GM18505 (cell line): ENCODE measurements at regions not wholly inside any gene's neighbourhood (a gene's known extent, or its start where the extent isn't known, plus 50 kb on each side); places are given as distances from the start of the nearest gene placed in this dataset.
"Not testable (repeated sequence)": the region's sequence is repeated elsewhere in the genome, so short reads cannot be mapped to it uniquely, and the experiment has no call there.

Experiments used
- ATAC-seq: cut with Tn5 transposase; IDR thresholded peaks from one replicate; pipeline ENCODE4 v1.9.1; 2021; ENCODE audit not compliant: unreplicated experiment
- POLR2A ChIP-seq: IDR thresholded peaks from 4 replicates; pipeline ENCODE4 v1.6.1; 2011; ENCODE audit warnings: borderline replicate concordance; ENCODE audit not compliant: insufficient read depth, insufficient read length; ENCODE audit errors: extremely low read depth

GRCh38 chr13:82147526-82147925 lies 1734.7 kb downstream of the SLITRK1 start:
- no peak for TF ChIP-seq POLR2A
- ATAC-seq, result no peak

- ATAC-seq, result no peak
Observed at GRCh38 chr13:82136880-82137279, 1745.4 kb downstream of the SLITRK1 start.

GRCh38 chr13:82129281-82129680 lies 1753.0 kb downstream of the SLITRK1 start:
- no peak for ATAC-seq
- TF ChIP-seq POLR2A, result no peak

More at GRCh38 chr13:82136880-82137279, 1745.4 kb downstream of the SLITRK1 start:
- TF ChIP-seq POLR2A, result no peak

- TF ChIP-seq POLR2A, result no peak
- no peak for ATAC-seq
Observed at GRCh38 chr13:82118589-82118988, 1763.7 kb downstream of the SLITRK1 start.

- TF ChIP-seq POLR2A, result no peak
- no peak for ATAC-seq
Observed at GRCh38 chr13:82116422-82116989, 1765.8 kb downstream of the SLITRK1 start.

- no peak for ATAC-seq
- no peak for TF ChIP-seq POLR2A
Observed at GRCh38 chr13:82115391-82115790, 1766.9 kb downstream of the SLITRK1 start.

- ATAC-seq, result no peak
- TF ChIP-seq POLR2A, result no peak
Observed at GRCh38 chr13:82096256-82096655, 1755.3 kb upstream of the SPRY2 start.

- no peak for TF ChIP-seq POLR2A
- ATAC-seq, result no peak
Observed at GRCh38 chr13:82092312-82092711, 1751.4 kb upstream of the SPRY2 start.

- TF ChIP-seq POLR2A, result no peak
- ATAC-seq, result no peak
Observed at GRCh38 chr13:82088781-82089180, 1747.9 kb upstream of the SPRY2 start.

GRCh38 chr13:82076496-82076895 lies 1735.6 kb upstream of the SPRY2 start:
- no peak for ATAC-seq
- no peak for TF ChIP-seq POLR2A

- ATAC-seq, result no peak
Observed at GRCh38 chr13:82070416-82070815, 1729.5 kb upstream of the SPRY2 start.

GRCh38 chr13:82062772-82063171 lies 1721.8 kb upstream of the SPRY2 start:
- no peak for TF ChIP-seq POLR2A
- ATAC-seq, result no peak

More at GRCh38 chr13:82070416-82070815, 1729.5 kb upstream of the SPRY2 start:
- no peak for TF ChIP-seq POLR2A

GRCh38 chr13:82058364-82058763 lies 1717.4 kb upstream of the SPRY2 start:
- ATAC-seq, result no peak
- TF ChIP-seq POLR2A, result no peak

- ATAC-seq, result not testable (repeated sequence)
Observed at GRCh38 chr13:82045316-82045715, 1704.4 kb upstream of the SPRY2 start.

GRCh38 chr13:82036602-82037001 lies 1695.7 kb upstream of the SPRY2 start:
- no peak for ATAC-seq
- no peak for TF ChIP-seq POLR2A

GRCh38 chr13:82011355-82011754 lies 1670.4 kb upstream of the SPRY2 start:
- no peak for TF ChIP-seq POLR2A
- no peak for ATAC-seq

GRCh38 chr13:82010780-82011179 lies 1669.9 kb upstream of the SPRY2 start:
- no peak for TF ChIP-seq POLR2A
- no peak for ATAC-seq
